ENCODE measurements at regions not wholly inside any gene's neighbourhood (a gene's known extent, or its start where the extent isn't known, plus 50 kb on each side); places are given as distances from the start of the nearest gene placed in this dataset.

GRCh38 chr22:44363013-44363979 is 50.5 kb upstream of the SHISAL1 start:
- TF ChIP-seq, protein P1, sequence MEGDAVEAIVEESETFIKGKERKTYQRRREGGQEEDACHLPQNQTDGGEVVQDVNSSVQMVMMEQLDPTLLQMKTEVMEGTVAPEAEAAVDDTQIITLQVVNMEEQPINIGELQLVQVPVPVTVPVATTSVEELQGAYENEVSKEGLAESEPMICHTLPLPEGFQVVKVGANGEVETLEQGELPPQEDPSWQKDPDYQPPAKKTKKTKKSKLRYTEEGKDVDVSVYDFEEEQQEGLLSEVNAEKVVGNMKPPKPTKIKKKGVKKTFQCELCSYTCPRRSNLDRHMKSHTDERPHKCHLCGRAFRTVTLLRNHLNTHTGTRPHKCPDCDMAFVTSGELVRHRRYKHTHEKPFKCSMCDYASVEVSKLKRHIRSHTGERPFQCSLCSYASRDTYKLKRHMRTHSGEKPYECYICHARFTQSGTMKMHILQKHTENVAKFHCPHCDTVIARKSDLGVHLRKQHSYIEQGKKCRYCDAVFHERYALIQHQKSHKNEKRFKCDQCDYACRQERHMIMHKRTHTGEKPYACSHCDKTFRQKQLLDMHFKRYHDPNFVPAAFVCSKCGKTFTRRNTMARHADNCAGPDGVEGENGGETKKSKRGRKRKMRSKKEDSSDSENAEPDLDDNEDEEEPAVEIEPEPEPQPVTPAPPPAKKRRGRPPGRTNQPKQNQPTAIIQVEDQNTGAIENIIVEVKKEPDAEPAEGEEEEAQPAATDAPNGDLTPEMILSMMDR (conservative IDR thresholded peaks at IDR 0.05; ENCODE audit: low read length): no peak
- H3K4me2 ChIP-seq (ENCODE audit: low read length): no peak overlapping the region
- BruUV-seq (replicated peaks): no TSS peak
- H4K20me1 ChIP-seq (ENCODE audit: insufficient read depth, low read length): no peaks in the 10 kb centered on the region; the same call in 1 of the 2 replicates
- ChIA-PET CTCF (ENCODE audit: unreplicated experiment) (no interaction called here), POLR2A (no interaction called here)
- no peak for DNase-seq (ENCODE audit: low spot score)
- no peaks in the 10 kb centered on the region for H3K9me3 ChIP-seq (ENCODE audit: low read length)
- no peaks in the 10 kb centered on the region for H3K79me2 ChIP-seq (ENCODE audit: insufficient read depth, low read depth, low read length)
- no peak overlapping the region for H3K27ac ChIP-seq (ENCODE audit: low read depth, low read length, poor library complexity, severe bottlenecking)
- H3K4me3 ChIP-seq (ENCODE audit: low read depth, low read length, poor library complexity, severe bottlenecking): no peak overlapping the region
- no peaks in the 10 kb centered on the region for H3K9me2 ChIP-seq (ENCODE audit: insufficient read depth, low read length)
- H2AFZ ChIP-seq (ENCODE audit: low read length): no peak overlapping the region
- H3K4me1 ChIP-seq (ENCODE audit: insufficient read depth, low read length, poor library complexity, severe bottlenecking): no peaks in the 10 kb centered on the region
- no peaks in the 10 kb centered on the region for H3K36me3 ChIP-seq (ENCODE audit: insufficient read depth, low read length)
- intact Hi-C loops (cut with micrococcal nuclease; ENCODE audit: unreplicated experiment): no loop called here

DNA sequence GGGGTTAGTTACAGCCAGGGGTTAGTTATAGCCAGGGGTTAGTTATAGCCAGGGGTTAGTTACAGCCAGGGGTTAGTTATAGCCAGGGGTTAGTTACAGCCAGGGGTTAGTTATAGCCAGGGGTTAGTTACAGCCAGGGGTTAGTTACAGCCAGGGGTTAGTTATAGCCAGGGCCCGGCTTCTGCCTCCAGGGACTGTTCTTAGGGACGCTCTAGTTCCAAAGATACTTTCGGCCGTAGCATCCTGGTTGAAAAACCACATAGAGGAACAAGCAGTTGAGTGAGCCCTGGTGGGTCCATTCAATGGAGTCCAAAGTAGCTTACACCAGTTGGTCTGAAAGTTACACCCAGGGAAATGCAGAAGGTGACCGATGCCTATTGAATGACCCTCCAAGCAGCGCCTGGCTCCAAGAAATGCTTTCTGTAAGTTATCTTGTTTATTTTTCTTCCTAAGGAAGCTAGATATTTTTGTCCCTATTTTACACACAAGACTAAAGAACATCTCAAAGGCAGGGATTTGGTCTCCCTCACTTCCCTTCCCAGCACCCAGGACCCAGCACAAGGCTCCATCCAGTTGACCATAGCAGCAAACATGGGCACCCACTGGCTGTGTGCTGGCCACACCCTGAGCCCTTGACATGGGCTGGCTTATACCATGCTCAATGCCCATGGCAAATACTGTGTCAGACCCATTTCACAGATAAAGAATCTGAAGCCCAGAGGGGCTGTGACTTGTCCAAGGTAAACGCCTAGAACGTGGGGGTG is 49.7 kb upstream of the SHISAL1 start:
- Histone ChIP-seq H3K9me2 (ENCODE audit: insufficient read depth, low read length) (no peaks in the 10 kb centered on the region), H4K20me1 (ENCODE audit: insufficient read depth, low read length) (no peaks in the 10 kb centered on the region; the same call in 1 of the 2 replicates), H3K36me3 (ENCODE audit: insufficient read depth, low read length) (no peaks in the 10 kb centered on the region), H3K4me1 (ENCODE audit: insufficient read depth, low read length, poor library complexity, severe bottlenecking) (no peaks in the 10 kb centered on the region), H3K27ac (ENCODE audit: low read depth, low read length, poor library complexity, severe bottlenecking) (no peak overlapping the region), H3K9me3 (ENCODE audit: low read length) (no peaks in the 10 kb centered on the region), H2AFZ (ENCODE audit: low read length) (no peak overlapping the region), H3K4me2 (ENCODE audit: low read length) (no peak overlapping the region), H3K4me3 (ENCODE audit: low read depth, low read length, poor library complexity, severe bottlenecking) (no peak overlapping the region), H3K79me2 (ENCODE audit: insufficient read depth, low read depth, low read length) (no peaks in the 10 kb centered on the region)
- BruUV-seq (replicated peaks): no TSS peak
- DNase-seq (ENCODE audit: low spot score): no peak
- intact Hi-C loops (cut with micrococcal nuclease; ENCODE audit: unreplicated experiment): no loop called here
- TF ChIP-seq EZH2phosphoT487 (IDR thresholded peaks at IDR 0.05; ENCODE audit: borderline replicate concordance, low read depth, low read length): no peak
- TF ChIP-seq, protein P1 (conservative IDR thresholded peaks at IDR 0.05; ENCODE audit: low read length): no peak
- ChIA-PET POLR2A (no interaction called here), CTCF (ENCODE audit: unreplicated experiment) (no interaction called here)

All from OCI-LY7 (cell line).